ENCODE measurements at regions not wholly inside any gene's neighbourhood (a gene's known extent, or its start where the extent isn't known, plus 50 kb on each side); places are given as distances from the start of the nearest gene placed in this dataset.

GRCh38 chr1:192086644-192087043 is 71.6 kb upstream of the RGS18 start:
- TF ChIP-seq CTCF (IDR thresholded peaks at IDR 0.05) (no peak), EZH2 (IDR thresholded peaks at IDR 0.05) (no peak), EZH2phosphoT487 (IDR thresholded peaks at IDR 0.05) (no peak)
